ENCODE measurements at regions not wholly inside any gene's neighbourhood (a gene's known extent, or its start where the extent isn't known, plus 50 kb on each side); places are given as distances from the start of the nearest gene placed in this dataset.
A peak's percentile ranks its signal among the peaks of the same experiment; 100 is the strongest.

DNA sequence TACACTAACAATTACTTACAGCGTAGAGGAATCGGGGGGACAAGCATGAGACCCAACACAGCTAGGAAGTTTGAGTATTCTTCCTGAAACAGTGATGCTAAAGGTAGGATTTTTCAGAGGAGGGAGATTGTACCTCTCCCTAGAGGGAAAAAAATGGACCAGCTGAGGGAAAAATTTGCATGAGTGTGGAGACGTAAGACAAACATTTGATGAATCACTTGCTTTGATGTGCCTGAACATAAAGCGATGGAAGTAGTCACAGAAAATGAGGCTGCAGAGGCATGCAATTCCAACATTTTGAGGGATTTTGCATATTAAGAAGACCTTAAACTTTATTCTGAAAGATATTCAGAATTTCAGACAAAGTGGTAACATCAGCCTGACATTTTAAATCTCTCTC, 102.2 kb downstream of the COL6A6 start:
- H3K4me3 ChIP-seq (ENCODE audit: low read depth, low read length), result no peak overlapping the region
- H3K36me3 ChIP-seq (ENCODE audit: control insufficient read depth, insufficient read depth, low read length), result no peaks in the 10 kb centered on the region
- DNase-seq (ENCODE audit: low read depth) (peak; percentile 5), FAIRE-seq (no peak)
- TF ChIP-seq, protein P1, sequence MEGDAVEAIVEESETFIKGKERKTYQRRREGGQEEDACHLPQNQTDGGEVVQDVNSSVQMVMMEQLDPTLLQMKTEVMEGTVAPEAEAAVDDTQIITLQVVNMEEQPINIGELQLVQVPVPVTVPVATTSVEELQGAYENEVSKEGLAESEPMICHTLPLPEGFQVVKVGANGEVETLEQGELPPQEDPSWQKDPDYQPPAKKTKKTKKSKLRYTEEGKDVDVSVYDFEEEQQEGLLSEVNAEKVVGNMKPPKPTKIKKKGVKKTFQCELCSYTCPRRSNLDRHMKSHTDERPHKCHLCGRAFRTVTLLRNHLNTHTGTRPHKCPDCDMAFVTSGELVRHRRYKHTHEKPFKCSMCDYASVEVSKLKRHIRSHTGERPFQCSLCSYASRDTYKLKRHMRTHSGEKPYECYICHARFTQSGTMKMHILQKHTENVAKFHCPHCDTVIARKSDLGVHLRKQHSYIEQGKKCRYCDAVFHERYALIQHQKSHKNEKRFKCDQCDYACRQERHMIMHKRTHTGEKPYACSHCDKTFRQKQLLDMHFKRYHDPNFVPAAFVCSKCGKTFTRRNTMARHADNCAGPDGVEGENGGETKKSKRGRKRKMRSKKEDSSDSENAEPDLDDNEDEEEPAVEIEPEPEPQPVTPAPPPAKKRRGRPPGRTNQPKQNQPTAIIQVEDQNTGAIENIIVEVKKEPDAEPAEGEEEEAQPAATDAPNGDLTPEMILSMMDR (IDR thresholded peaks at IDR 0.05; ENCODE audit: insufficient read depth, low read length, severe bottlenecking), result no peak
- H3K27me3 ChIP-seq (ENCODE audit: control insufficient read depth, insufficient read depth, low read length), result no peaks in the 10 kb centered on the region

DNA sequence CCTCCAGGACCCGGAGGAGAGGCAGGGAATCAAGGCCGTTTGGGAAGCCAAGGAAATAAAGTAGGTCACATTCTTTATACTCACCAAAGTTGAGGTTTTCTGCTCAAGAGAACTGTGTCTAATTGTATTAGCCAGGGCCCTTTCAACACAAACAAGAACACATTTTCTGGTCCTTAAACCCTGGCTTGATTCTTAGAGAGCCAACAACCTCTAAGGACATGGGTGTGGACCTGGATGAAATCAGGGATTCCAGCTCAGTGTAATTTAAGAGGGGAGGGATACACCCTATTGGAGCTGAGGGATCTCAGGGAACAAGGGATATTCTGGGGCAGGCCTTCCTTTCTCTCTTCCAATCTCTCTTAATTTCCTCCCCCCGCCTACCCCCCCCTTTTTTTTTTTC, 104.8 kb downstream of the COL6A6 start:
- Histone ChIP-seq H3K4me3 (ENCODE audit: low read depth, low read length) (no peak overlapping the region), H3K27me3 (ENCODE audit: control insufficient read depth, insufficient read depth, low read length) (no peaks in the 10 kb centered on the region), H3K36me3 (ENCODE audit: control insufficient read depth, insufficient read depth, low read length) (no peaks in the 10 kb centered on the region)
- TF ChIP-seq, protein P1 (IDR thresholded peaks at IDR 0.05; ENCODE audit: insufficient read depth, low read length, severe bottlenecking), result no peak
- DNase-seq (ENCODE audit: low read depth) (no peak), FAIRE-seq (no peak)

DNA sequence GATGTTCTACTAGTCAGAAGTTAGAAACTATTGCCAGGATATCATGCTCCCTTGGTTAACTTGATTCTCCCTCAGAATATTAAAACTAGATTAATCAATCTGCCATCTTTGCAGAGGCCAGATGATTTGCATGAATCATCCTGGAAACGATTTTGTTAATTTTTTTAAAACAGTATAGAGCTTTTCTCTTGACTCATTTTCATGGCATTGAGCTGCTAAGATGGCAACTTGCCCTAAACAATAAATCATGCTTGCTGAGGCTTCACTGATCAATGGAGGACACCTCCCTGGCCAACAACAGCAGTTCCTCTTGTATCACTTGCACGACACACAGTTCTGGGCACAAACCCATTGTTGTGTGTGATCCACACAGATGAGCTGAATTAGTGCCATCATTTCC, 109.1 kb downstream of the COL6A6 start:
- H3K4me3 ChIP-seq (ENCODE audit: low read depth, low read length), result no peak overlapping the region
- TF ChIP-seq, protein P1 (IDR thresholded peaks at IDR 0.05; ENCODE audit: insufficient read depth, low read length, severe bottlenecking), result no peak
- H3K27me3 ChIP-seq (ENCODE audit: control insufficient read depth, insufficient read depth, low read length), result no peaks in the 10 kb centered on the region
- FAIRE-seq, result no peak
- peak; percentile 7 for DNase-seq (ENCODE audit: low read depth)
- no peaks in the 10 kb centered on the region for H3K36me3 ChIP-seq (ENCODE audit: control insufficient read depth, insufficient read depth, low read length)

DNA sequence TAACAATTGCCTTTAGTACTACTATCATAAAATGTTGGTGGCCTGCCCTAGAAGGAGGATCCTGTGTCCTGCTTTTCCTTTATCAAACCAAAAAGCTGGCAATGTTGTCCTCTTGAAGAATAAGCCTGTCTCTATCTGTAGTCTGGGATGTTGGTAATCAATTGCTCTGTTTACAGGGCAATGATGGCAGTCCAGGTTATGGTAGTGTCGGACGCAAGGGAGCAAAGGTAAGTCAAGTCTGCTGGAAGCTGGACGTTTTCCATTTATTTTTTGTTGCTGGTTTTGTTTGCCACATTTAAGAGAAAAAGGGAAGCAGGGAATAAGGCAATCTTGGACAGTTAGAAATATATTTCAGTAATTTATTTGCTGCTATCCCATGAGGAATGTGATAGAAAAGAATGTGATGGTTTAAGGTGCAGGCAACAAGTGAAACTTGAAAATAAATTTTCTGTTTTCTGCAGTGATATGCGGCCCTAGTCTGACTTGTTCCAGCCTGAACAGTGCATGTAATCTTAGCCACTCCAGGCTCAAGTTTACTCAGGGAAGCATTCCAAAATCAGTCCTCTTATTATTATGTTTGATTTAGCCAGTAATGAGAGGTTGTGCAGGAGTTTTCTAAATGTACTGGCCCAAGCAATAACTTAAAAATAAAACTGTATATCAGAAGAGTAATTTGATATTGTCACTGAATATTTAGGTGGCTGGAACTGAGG, 110.3 kb downstream of the COL6A6 start:
- no peaks in the 10 kb centered on the region for H3K27me3 ChIP-seq (ENCODE audit: control insufficient read depth, insufficient read depth, low read length)
- TF ChIP-seq, protein P1 (IDR thresholded peaks at IDR 0.05; ENCODE audit: insufficient read depth, low read length, severe bottlenecking), result no peak
- no peak for FAIRE-seq

DNA sequence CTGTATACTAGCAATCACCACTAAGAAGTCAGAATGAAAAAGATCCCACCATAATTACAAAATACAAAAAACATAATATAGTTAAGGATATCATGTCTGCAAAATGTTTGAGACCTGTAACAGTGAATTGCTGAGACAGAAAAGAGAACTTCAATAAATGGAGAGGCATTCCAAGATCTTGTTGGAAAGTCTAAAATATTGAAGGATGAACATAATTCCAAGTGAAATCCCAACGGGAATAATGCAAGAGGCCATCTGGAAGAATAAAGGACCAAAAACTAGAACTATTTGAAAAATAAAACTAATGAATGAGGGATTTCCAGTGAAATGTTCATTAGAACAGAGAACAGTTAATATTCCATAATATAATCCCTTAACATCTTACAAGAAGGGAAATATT, 110.9 kb downstream of the COL6A6 start:
- Histone ChIP-seq H3K27me3 (ENCODE audit: control insufficient read depth, insufficient read depth, low read length) (no peaks in the 10 kb centered on the region), H3K4me3 (ENCODE audit: low read depth, low read length) (no peak overlapping the region), H3K36me3 (ENCODE audit: control insufficient read depth, insufficient read depth, low read length) (no peaks in the 10 kb centered on the region)
- TF ChIP-seq, protein P1 (IDR thresholded peaks at IDR 0.05; ENCODE audit: insufficient read depth, low read length, severe bottlenecking), result no peak
- FAIRE-seq (no peak), DNase-seq (ENCODE audit: low read depth) (no peak)

More for the DNA sequence above, 110.3 kb downstream of the COL6A6 start:
- DNase-seq (ENCODE audit: low read depth), result no peak
- H3K4me3 ChIP-seq (ENCODE audit: low read depth, low read length), result no peak overlapping the region
- no peaks in the 10 kb centered on the region for H3K36me3 ChIP-seq (ENCODE audit: control insufficient read depth, insufficient read depth, low read length)
